Erythroblast (primary cell): ENCODE measurements at regions not wholly inside any gene's neighbourhood (a gene's known extent, or its start where the extent isn't known, plus 50 kb on each side); places are given as distances from the start of the nearest gene placed in this dataset.

Experiments used
- DNase-seq, 2 experiments: peaks; one replicate each; lab custom pipeline; 2025; lab: John Stamatoyannopoulos, UW
- GATA1 ChIP-seq: IDR thresholded peaks from 2 replicates; pipeline ENCODE4 v1.6.1; 2011; ENCODE audit warnings: low read depth, mild to moderate bottlenecking, control low read depth, low read length, moderate library complexity
- POLR2A ChIP-seq: IDR thresholded peaks from 2 replicates; pipeline ENCODE4 v1.6.1; 2011; ENCODE audit warnings: mild to moderate bottlenecking, low read length

GRCh38 chr12:86744547-86745212 lies 488.5 kb upstream of the MGAT4C start:
- no peak for DNase-seq

GRCh38 chr12:86743875-86744536 lies 487.8 kb upstream of the MGAT4C start:
- no peak for DNase-seq
- TF ChIP-seq POLR2A (no peak), GATA1 (no peak)

More at GRCh38 chr12:86744547-86745212, 488.5 kb upstream of the MGAT4C start:
- TF ChIP-seq GATA1: no peak
- no peak for TF ChIP-seq POLR2A

GRCh38 chr12:86741531-86741930 lies 485.3 kb upstream of the MGAT4C start:
- TF ChIP-seq POLR2A: no peak
- no peak for TF ChIP-seq GATA1
- no peak for DNase-seq

DNA sequence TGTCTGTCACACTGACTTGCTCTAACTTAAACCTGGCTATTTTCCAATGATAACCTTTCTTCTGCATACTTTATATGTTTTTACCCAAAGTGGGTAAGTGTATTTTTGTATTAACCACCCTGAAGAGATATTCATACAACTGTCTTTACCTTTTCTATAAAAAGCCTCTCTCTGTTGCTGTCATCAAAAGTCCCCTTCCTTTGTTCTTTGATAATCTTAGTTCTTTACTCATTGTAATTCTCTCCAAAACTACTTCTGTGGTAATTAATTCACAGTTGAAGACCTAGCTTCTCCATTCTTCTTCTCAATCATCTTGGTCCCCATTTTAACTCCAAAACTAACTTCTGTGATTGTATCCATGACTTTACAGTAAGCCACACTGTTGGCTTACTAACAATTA lies 479.7 kb upstream of the MGAT4C start:
- TF ChIP-seq GATA1 (no peak), POLR2A (no peak)
- no peak for DNase-seq

DNA sequence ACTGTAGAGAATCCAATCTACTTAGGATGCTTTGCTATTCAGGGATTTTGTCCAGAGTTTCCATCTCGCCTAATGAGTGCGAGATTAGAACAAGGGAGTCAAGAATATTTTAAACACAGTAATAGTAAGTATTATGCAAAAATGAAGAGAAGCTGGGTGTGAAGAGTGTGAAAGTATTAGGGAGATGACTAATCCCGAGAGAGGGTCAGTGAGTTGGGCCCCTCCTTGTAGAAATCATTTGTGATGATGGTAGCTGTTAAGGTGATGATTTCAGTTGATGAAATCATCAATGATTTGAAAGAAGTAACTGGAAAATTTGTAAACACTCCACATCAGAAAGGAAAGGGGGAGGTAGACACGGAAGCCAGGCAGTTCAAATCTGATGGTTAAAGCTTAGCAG lies 478.9 kb upstream of the MGAT4C start:
- DNase-seq: no peak
- TF ChIP-seq POLR2A (no peak), GATA1 (no peak)

GRCh38 chr12:86730233-86730632 lies 474.0 kb upstream of the MGAT4C start:
- TF ChIP-seq POLR2A (no peak), GATA1 (no peak)
- no peak for DNase-seq

- TF ChIP-seq GATA1 (no peak), POLR2A (no peak)
- no peak for DNase-seq
Observed at GRCh38 chr12:86729739-86730138, 473.5 kb upstream of the MGAT4C start.

DNA sequence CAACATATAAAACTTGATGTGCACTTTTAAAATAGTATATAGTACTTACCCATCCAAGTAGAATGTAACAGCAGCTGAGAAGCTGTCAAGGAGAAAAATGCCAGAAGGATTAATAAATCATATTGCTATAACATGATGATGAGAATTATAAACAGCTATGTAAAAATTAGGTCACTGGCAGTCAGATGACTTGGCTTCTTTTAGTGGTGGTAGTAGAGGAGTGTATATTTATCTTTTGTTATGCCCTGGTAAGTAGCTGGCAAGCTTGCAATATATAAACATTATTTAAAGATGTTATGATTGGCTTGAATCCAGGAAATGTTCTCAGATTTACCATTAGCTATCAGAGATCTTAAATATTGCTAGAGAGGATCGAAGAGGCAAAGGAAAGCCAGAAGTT lies 471.0 kb upstream of the MGAT4C start:
- no peak for TF ChIP-seq POLR2A
- no peak for TF ChIP-seq GATA1
- DNase-seq: no peak

DNA sequence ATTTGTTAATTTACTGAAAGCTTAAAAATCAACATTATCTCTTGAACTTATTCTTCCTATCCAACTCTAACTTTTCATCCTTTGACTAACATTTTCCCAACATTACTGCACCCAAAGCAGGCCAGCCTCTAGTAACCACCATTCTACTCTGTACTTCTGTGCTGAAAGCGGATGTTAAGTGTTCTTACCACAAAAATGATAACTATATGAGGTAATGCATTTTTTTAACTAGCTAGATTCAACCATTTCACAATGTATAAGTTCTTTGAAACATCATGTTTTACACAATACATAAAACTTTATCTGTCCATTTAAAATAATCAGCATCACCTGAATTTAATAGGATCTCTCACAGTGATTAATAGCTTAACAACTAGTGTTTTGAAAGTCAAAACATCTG lies 468.5 kb upstream of the MGAT4C start:
- TF ChIP-seq GATA1: no peak
- TF ChIP-seq POLR2A: no peak
- DNase-seq: no peak

GRCh38 chr12:86723326-86723725 lies 467.1 kb upstream of the MGAT4C start:
- TF ChIP-seq POLR2A (no peak), GATA1 (no peak)
- no peak for DNase-seq

- DNase-seq: no peak
Observed at GRCh38 chr12:86721713-86722397, 465.7 kb upstream of the MGAT4C start.

DNA sequence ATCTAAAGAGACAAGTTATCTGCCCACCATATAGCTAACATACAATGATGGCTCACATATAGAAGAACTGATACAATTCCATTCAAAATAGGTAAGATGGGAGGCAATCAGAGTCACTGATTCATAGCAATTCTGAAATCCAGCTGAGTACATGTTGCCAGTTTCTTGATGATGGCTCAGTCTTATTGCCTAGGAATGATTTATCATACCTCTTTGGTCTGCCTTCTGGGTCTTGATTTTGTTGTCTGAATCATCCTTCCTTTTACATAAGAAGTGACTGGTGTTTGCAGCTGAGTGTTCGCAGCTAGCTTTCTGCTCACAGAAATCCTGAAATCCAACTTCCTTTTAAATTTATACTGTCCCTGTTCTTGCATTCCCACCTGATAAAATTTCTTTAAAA lies 463.2 kb upstream of the MGAT4C start:
- no peak for TF ChIP-seq POLR2A
- TF ChIP-seq GATA1: no peak
- no peak for DNase-seq

More at GRCh38 chr12:86721713-86722397, 465.7 kb upstream of the MGAT4C start:
- no peak for TF ChIP-seq POLR2A
- TF ChIP-seq GATA1: no peak

- DNase-seq: no peak
- TF ChIP-seq GATA1: no peak
- TF ChIP-seq POLR2A: no peak
Observed at GRCh38 chr12:86713121-86713520, 456.9 kb upstream of the MGAT4C start.

GRCh38 chr12:86712425-86712843 lies 456.2 kb upstream of the MGAT4C start:
- TF ChIP-seq POLR2A (no peak), GATA1 (no peak)
- DNase-seq: no peak
